H1 (cell line): ENCODE measurements at regions not wholly inside any gene's neighbourhood (a gene's known extent, or its start where the extent isn't known, plus 50 kb on each side); places are given as distances from the start of the nearest gene placed in this dataset.

Experiments used
- CTCF ChIA-PET: fragments of 300-600 bp; sonication (Branson Sonifier 250); formaldehyde crosslinking; loops from one replicate; lab custom pipeline; 2021; ENCODE audit not compliant: partially characterized antibody; lab: Charles Lee
- POLR2A ChIA-PET: fragments of 300-600 bp; sonication (Branson Sonifier 250); formaldehyde crosslinking; loops from one replicate; lab custom pipeline; 2021; ENCODE audit warnings: inconsistent platforms; ENCODE audit not compliant: partially characterized antibody; lab: Charles Lee
- DNase-seq, 2 experiments: peaks; one replicate each; pipeline versions ENCODE4 v3.0.0 to v3.0.0-alpha.2; 2010 to 2022; ENCODE audit warnings: low spot score in 2 of 2, low read depth in 1 of 2, mixed read lengths in 1 of 2
- FAIRE-seq: peaks from 2 replicates; lab custom pipeline; 2011; peaks lifted over from hg19 to GRCh38; lab: Jason Lieb, UNC
- H2AFZ ChIP-seq: 2 replicates; pipeline ENCODE4 v1.8.1; 2012; ENCODE audit warnings: low read length, inconsistent platforms
- H2AK5ac ChIP-seq: 2 replicates; pipeline ENCODE4 v1.6.1; 2013; ENCODE audit warnings: low read depth, low read length
- H2BK120ac ChIP-seq: replicated peaks from 2 replicates; pipeline ENCODE3; 2013; ENCODE audit warnings: low read depth, low read length, inconsistent platforms
- H2BK12ac ChIP-seq: 2 replicates; pipeline ENCODE4 v1.6.1; 2013; ENCODE audit warnings: low read depth, low read length
- H2BK15ac ChIP-seq: 2 replicates; pipeline ENCODE4 v1.6.1; 2013; ENCODE audit warnings: low read length
- H2BK20ac ChIP-seq: 2 replicates; pipeline ENCODE4 v1.6.1; 2013; ENCODE audit warnings: low read length
- H2BK5ac ChIP-seq: 2 replicates; pipeline ENCODE4 v1.6.1; 2013; ENCODE audit warnings: low read depth, low read length
- H3K14ac ChIP-seq: 2 replicates; pipeline ENCODE4 v1.6.1; 2013; ENCODE audit warnings: inconsistent platforms; ENCODE audit not compliant: insufficient read length
- H3K18ac ChIP-seq: 2 replicates; pipeline ENCODE4 v1.6.1; 2013; ENCODE audit warnings: low read length; ENCODE audit errors: extremely low read depth
- H3K23ac ChIP-seq: 2 replicates; pipeline ENCODE4 v1.6.1; 2013; ENCODE audit warnings: inconsistent platforms; ENCODE audit not compliant: insufficient read length
- H3K23me2 ChIP-seq: 2 replicates; pipeline ENCODE4 v1.6.1; 2013; ENCODE audit warnings: low read depth, low read length
- H3K27ac ChIP-seq: 2 replicates; pipeline ENCODE4 v1.6.1; 2011; ENCODE audit warnings: low read depth, low read length, inconsistent platforms
- H3K27me3 ChIP-seq, 4 experiments: replicated peaks in 1 of 4; 1 replicate in 1 of 4; 2 replicates in 3 of 4; pipeline versions ENCODE4 v1.6.1 to v1.8.1; 2011 to 2013; ENCODE audit warnings: low read length in 3 of 4, mild to moderate bottlenecking in 3 of 4, inconsistent platforms in 2 of 4, mixed read lengths in 2 of 4, moderate library complexity in 1 of 4; ENCODE audit not compliant: control insufficient read depth in 3 of 4, insufficient read depth in 3 of 4; ENCODE audit errors: extremely low read depth in 1 of 4
- H3K36me3 ChIP-seq, 4 experiments: 2 replicates each; pipeline versions ENCODE4 v1.6.1 to v1.8.1; 2011 to 2013; ENCODE audit warnings: mild to moderate bottlenecking in 4 of 4, low read length in 3 of 4, moderate library complexity in 2 of 4, control low read depth in 1 of 4, inconsistent platforms in 1 of 4; ENCODE audit not compliant: insufficient read depth in 4 of 4, control insufficient read depth in 2 of 4
- H3K4ac ChIP-seq: replicated peaks from 2 replicates; pipeline ENCODE3; 2013; ENCODE audit warnings: low read length, low read depth, mixed read lengths, inconsistent platforms; ENCODE audit not compliant: insufficient read length
- H3K4me1 ChIP-seq, 4 experiments: replicated peaks in 1 of 4; 1 replicate in 1 of 4; 2 replicates in 3 of 4; pipeline versions ENCODE4 v1.6.1 to v1.8.1; 2011 to 2013; ENCODE audit warnings: low read length in 3 of 4, inconsistent platforms in 2 of 4, mixed read lengths in 1 of 4; ENCODE audit not compliant: insufficient read depth in 4 of 4, control insufficient read depth in 3 of 4
- H3K4me2 ChIP-seq, 2 experiments: 2 replicates each; pipeline versions ENCODE4 v1.6.1 to v1.8.1; 2011 to 2013; ENCODE audit warnings: low read depth in 2 of 2, low read length in 2 of 2, control low read depth in 1 of 2, inconsistent platforms in 1 of 2, mild to moderate bottlenecking in 1 of 2; ENCODE audit not compliant: insufficient read depth in 1 of 2
- H3K4me3 ChIP-seq, 4 experiments: fragments of 200-600, 300-600 bp in 1 of 4; sonication (generic), shearing (Covaris generic), sonication (Bioruptor Twin) in 1 of 4; 2 replicates each; pipeline versions ENCODE4 v1.5.1 to v1.8.1; 2011 to 2016; ENCODE audit warnings: low read length in 4 of 4, low read depth in 3 of 4, control low read depth in 2 of 4, inconsistent platforms in 2 of 4, mild to moderate bottlenecking in 2 of 4, mixed read lengths in 1 of 4, moderate library complexity in 1 of 4; ENCODE audit not compliant: insufficient read depth in 2 of 4; ENCODE audit errors: extremely low read depth in 1 of 4
- H3K56ac ChIP-seq: replicated peaks from 2 replicates; pipeline ENCODE3; 2013; ENCODE audit warnings: low read depth, mild to moderate bottlenecking, mixed read lengths, low read length, inconsistent platforms; ENCODE audit not compliant: insufficient read length
- H3K79me1 ChIP-seq: 2 replicates; pipeline ENCODE4 v1.6.1; 2013; ENCODE audit warnings: low read depth, low read length, control low read depth
- H3K79me2 ChIP-seq, 2 experiments: 2 replicates each; pipeline versions ENCODE4 v1.6.1 to v1.8.1; 2012 to 2013; ENCODE audit warnings: low read length in 2 of 2, mild to moderate bottlenecking in 2 of 2, inconsistent platforms in 1 of 2; ENCODE audit not compliant: insufficient read depth in 2 of 2, control insufficient read depth in 1 of 2
- H3K9ac ChIP-seq, 4 experiments: replicated peaks in 1 of 4; 1 replicate in 1 of 4; 2 replicates in 3 of 4; pipeline versions ENCODE4 v1.6.1 to v1.8.1; 2011 to 2013; ENCODE audit warnings: low read depth in 3 of 4, low read length in 3 of 4, control low read depth in 2 of 4, mild to moderate bottlenecking in 2 of 4, moderate library complexity in 2 of 4, inconsistent platforms in 1 of 4; ENCODE audit errors: extremely low read depth in 1 of 4
- H3K9me3 ChIP-seq, 2 experiments: 2 replicates each; pipeline versions ENCODE4 v1.6.1 to v1.8.1; 2012 to 2013; ENCODE audit warnings: mild to moderate bottlenecking in 2 of 2, moderate library complexity in 2 of 2, control low read depth in 1 of 2, inconsistent platforms in 1 of 2, low read depth in 1 of 2, low read length in 1 of 2, mixed read lengths in 1 of 2; ENCODE audit not compliant: insufficient read depth in 2 of 2
- H4K20me1 ChIP-seq, 2 experiments: replicated peaks in 1 of 2; 2 replicates each; pipeline versions ENCODE3 to v1.8.1; 2011 to 2013; ENCODE audit warnings: inconsistent platforms in 2 of 2, low read length in 2 of 2, mild to moderate bottlenecking in 1 of 2; ENCODE audit not compliant: insufficient read depth in 2 of 2, control insufficient read depth in 1 of 2
- H4K5ac ChIP-seq: 2 replicates; pipeline ENCODE4 v1.6.1; 2013; ENCODE audit warnings: low read length, low read depth, mixed read lengths, inconsistent platforms; ENCODE audit not compliant: insufficient read length
- H4K8ac ChIP-seq: 2 replicates; pipeline ENCODE4 v1.8.0; 2013; ENCODE audit warnings: mild to moderate bottlenecking, moderate library complexity, low read length, inconsistent platforms; ENCODE audit not compliant: insufficient read depth; ENCODE audit errors: extremely low read depth
- H4K91ac ChIP-seq: replicated peaks from 2 replicates; pipeline ENCODE3; 2013; ENCODE audit warnings: low read length, mixed read lengths, inconsistent platforms; ENCODE audit not compliant: insufficient read length
- POLR2A ChIP-seq, 2 experiments: IDR thresholded peaks; 1 replicate in 1 of 2; 2 replicates in 1 of 2; pipeline ENCODE4 v1.6.1; 2011; ENCODE audit warnings: low read depth in 2 of 2, low read length in 2 of 2, mild to moderate bottlenecking in 2 of 2; ENCODE audit errors: control extremely low read depth in 1 of 2
- RXRA ChIP-seq: IDR thresholded peaks from 2 replicates; pipeline ENCODE4 v1.6.1; 2011; ENCODE audit warnings: low read depth, mild to moderate bottlenecking, low read length, moderate library complexity; ENCODE audit not compliant: insufficient read depth
- WGBS, 2 experiments: shearing (Covaris generic) in 1 of 2; methylation state at CpG; one replicate each; pipeline versions ENCODE4 v1.1.6 to v1.1.7; 2013 to 2015; ENCODE audit warnings: low lambda C conversion rate in 2 of 2, mixed read lengths in 2 of 2, inconsistent platforms in 1 of 2, low coverage in 1 of 2, missing lambda C conversion rate in 1 of 2; ENCODE audit not compliant: insufficient replicate concordance in 2 of 2, insufficient coverage in 1 of 2, insufficient read length in 1 of 2; ENCODE audit errors: extremely low coverage in 1 of 2, missing lambda C conversion rate in 1 of 2; 5-methylcytosine and 5-hydroxymethylcytosine counted together

- no peak for DNase-seq
- H3K36me3 ChIP-seq = no peaks in the 10 kb centered on the region
- no peak overlapping the region for H3K4ac ChIP-seq
- 78% methylated on average over 1 of the region's 1 CpG; no CpG with 5 or more reads in 1 of the 2 experiments for WGBS, 2 experiments
- H3K4me1 ChIP-seq = no peaks in the 10 kb centered on the region
- H2BK15ac ChIP-seq = no peak overlapping the region
- H3K18ac ChIP-seq = no peak overlapping the region
- no peak overlapping the region for H3K14ac ChIP-seq
- no peaks in the 10 kb centered on the region for H3K79me1 ChIP-seq
- 0 out of 4 replicates have a peak, but pooled peaks cover 0 to 1% of the 10 kb centered on the region in 2 experiments for H3K9me3 ChIP-seq
- no peak overlapping the region for H3K27ac ChIP-seq
- POLR2A ChIA-PET = no interaction called here
- H2AK5ac ChIP-seq = no peak overlapping the region
- no peak overlapping the region for H3K23ac ChIP-seq
- no peak overlapping the region for H4K5ac ChIP-seq
- H2BK12ac ChIP-seq = no peak overlapping the region
- no peaks in the 10 kb centered on the region for H3K23me2 ChIP-seq
- TF ChIP-seq RXRA = no peak
- no peak for TF ChIP-seq POLR2A (IDR thresholded peaks at IDR 0.05; ENCODE audit: control extremely low read depth in 1 of 2, low read depth in 2 of 2, low read length in 2 of 2)
- TF ChIP-seq, all 59 proteins: peak for 0
- Histone ChIP-seq H4K91ac (no peak overlapping the region), H2BK5ac (no peak overlapping the region), H3K4me2 (no peak overlapping the region), H3K56ac (no peak overlapping the region), H2BK120ac (no peak overlapping the region), H4K8ac (no peak overlapping the region), H3K9ac (no peak overlapping the region), H2AFZ (no peak overlapping the region), H3K27me3 (no peaks in the 10 kb centered on the region), H3K79me2 (no peaks in the 10 kb centered on the region), H3K4me3 (no peak overlapping the region), H4K20me1 (no peaks in the 10 kb centered on the region), H2BK20ac (no peak overlapping the region)
- FAIRE-seq = no peak
- CTCF ChIA-PET = interaction anchor here (1.1 kb wide), 1 partner anchor 42 kb away, joined by 4 read pairs; no protein-coding TSS in a partner anchor
These were observed 97.2 kb upstream of the COL8A1 start for GRCh38 chr3:99541181-99541580.
